Esophagus muscularis mucosa (tissue), 4 donors: ENCODE measurements at regions not wholly inside any gene's neighbourhood (a gene's known extent, or its start where the extent isn't known, plus 50 kb on each side); places are given as distances from the start of the nearest gene placed in this dataset.

Source experiments
- CTCF ChIP-seq, 3 experiments: fragments of 200-600 bp in 2 of 3; fragments of 450-650 bp in 1 of 3; sonication (generic) in 2 of 3; IDR thresholded peaks; one replicate each; pipeline ENCODE4 v1.5.1; 2017 to 2019; ENCODE audit warnings: antibody characterized with exemption in 3 of 3, mild to moderate bottlenecking in 2 of 3, moderate library complexity in 1 of 3
- EP300 ChIP-seq: sonication (generic); formaldehyde crosslinking; IDR thresholded peaks from one replicate; pipeline ENCODE4 v1.6.1; 2017; ENCODE audit warnings: antibody characterized with exemption
- POLR2A ChIP-seq: fragments of 450-650 bp; IDR thresholded peaks from one replicate; pipeline ENCODE4 v1.6.1; 2017; ENCODE audit warnings: antibody characterized with exemption, moderate library complexity, mild to moderate bottlenecking, low read depth

GRCh38 chr5:44046619-44047364 lies 342.4 kb downstream of the FGF10 start:
- TF ChIP-seq POLR2A (no peak), CTCF (IDR thresholded peaks at IDR 0.05) (no peak), EP300 (no peak)
